DOHH2 (cell line): ENCODE measurements at regions not wholly inside any gene's neighbourhood (a gene's known extent, or its start where the extent isn't known, plus 50 kb on each side); places are given as distances from the start of the nearest gene placed in this dataset.

Experiments used
- EZH2phosphoT487 ChIP-seq: fragments of 200-600 bp; sonication (generic); IDR thresholded peaks from 2 replicates; pipeline ENCODE4 v1.6.1; 2017; ENCODE audit warnings: borderline replicate concordance, mild to moderate bottlenecking, antibody characterized with exemption, low read length, moderate library complexity, mixed read lengths
- TF ChIP-seq, protein P1 (sequence below): fragments of 200-600 bp; sonication (generic); IDR thresholded peaks from one replicate; pipeline ENCODE4 v1.5.1; 2014; ENCODE audit warnings: antibody characterized with exemption, mild to moderate bottlenecking, low read depth, low read length; ENCODE audit not compliant: poor library complexity, severe bottlenecking

DNA sequence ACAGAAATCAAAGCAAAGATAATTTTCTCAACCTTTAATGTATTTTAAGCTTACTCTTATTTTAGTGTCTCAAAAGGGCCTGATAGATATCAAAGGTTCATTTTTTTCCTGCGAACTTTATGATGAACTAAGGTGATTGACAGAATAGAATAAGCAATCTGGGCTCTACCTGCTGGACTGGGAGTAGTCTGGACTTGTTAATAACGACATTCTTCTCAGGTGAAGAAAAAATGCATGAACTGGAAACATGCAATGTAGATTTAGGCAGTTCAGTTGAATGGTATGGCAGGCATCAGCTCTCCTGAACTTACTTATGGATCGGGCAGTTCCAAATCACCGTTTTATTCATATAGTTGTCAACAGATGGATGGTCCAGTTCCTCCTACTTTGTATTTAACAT, 189.7 kb upstream of the ZBTB20 start:
- TF ChIP-seq, protein P1, sequence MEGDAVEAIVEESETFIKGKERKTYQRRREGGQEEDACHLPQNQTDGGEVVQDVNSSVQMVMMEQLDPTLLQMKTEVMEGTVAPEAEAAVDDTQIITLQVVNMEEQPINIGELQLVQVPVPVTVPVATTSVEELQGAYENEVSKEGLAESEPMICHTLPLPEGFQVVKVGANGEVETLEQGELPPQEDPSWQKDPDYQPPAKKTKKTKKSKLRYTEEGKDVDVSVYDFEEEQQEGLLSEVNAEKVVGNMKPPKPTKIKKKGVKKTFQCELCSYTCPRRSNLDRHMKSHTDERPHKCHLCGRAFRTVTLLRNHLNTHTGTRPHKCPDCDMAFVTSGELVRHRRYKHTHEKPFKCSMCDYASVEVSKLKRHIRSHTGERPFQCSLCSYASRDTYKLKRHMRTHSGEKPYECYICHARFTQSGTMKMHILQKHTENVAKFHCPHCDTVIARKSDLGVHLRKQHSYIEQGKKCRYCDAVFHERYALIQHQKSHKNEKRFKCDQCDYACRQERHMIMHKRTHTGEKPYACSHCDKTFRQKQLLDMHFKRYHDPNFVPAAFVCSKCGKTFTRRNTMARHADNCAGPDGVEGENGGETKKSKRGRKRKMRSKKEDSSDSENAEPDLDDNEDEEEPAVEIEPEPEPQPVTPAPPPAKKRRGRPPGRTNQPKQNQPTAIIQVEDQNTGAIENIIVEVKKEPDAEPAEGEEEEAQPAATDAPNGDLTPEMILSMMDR = no peak
- no peak for TF ChIP-seq EZH2phosphoT487
